SU-DHL-6 (cell line): ENCODE measurements at regions not wholly inside any gene's neighbourhood (a gene's known extent, or its start where the extent isn't known, plus 50 kb on each side); places are given as distances from the start of the nearest gene placed in this dataset.

Experiments
- H2AFZ ChIP-seq: fragments of 200-600 bp; sonication (generic); 2 replicates; pipeline ENCODE4 v1.6.1; 2014; ENCODE audit warnings: low read depth, mild to moderate bottlenecking, moderate library complexity, mixed read lengths, antibody characterized with exemption, low read length; ENCODE audit not compliant: severe bottlenecking
- H3F3A ChIP-seq: fragments of 200-600 bp; shearing (Covaris generic); 2 replicates; pipeline ENCODE4 v1.6.0; 2016; ENCODE audit warnings: antibody characterized with exemption, mild to moderate bottlenecking; ENCODE audit not compliant: insufficient read depth
- H3K27ac ChIP-seq: fragments of 200-600 bp; sonication (generic); 2 replicates; pipeline ENCODE4 v1.5.1; 2016; ENCODE audit warnings: low read depth, mild to moderate bottlenecking, low read length, moderate library complexity, mixed read lengths
- H3K27me3 ChIP-seq: fragments of 200-600 bp; sonication (generic), shearing (Covaris generic); 2 replicates; pipeline ENCODE4 v1.6.0; 2014; ENCODE audit warnings: mild to moderate bottlenecking, low read length
- H3K36me3 ChIP-seq: fragments of 200-600 bp; sonication (generic); 2 replicates; pipeline ENCODE4 v1.6.1; 2014; ENCODE audit warnings: mild to moderate bottlenecking, low read length, mixed read lengths
- H3K4me2 ChIP-seq: fragments of 300-600, 200-600 bp; shearing (Covaris generic), sonication (generic); 2 replicates; pipeline ENCODE4 v1.6.0; 2014; ENCODE audit warnings: low read length, low read depth, mild to moderate bottlenecking; ENCODE audit not compliant: poor library complexity, severe bottlenecking
- H3K4me3 ChIP-seq: fragments of 200-600 bp; sonication (generic); 2 replicates; pipeline ENCODE4 v1.5.1; 2014; ENCODE audit warnings: antibody characterized with exemption, low read length, mild to moderate bottlenecking, mixed read lengths; ENCODE audit not compliant: insufficient read depth, poor library complexity, severe bottlenecking
- H3K79me2 ChIP-seq: fragments of 200-600 bp; sonication (generic); 2 replicates; pipeline ENCODE4 v1.6.1; 2014; ENCODE audit warnings: mild to moderate bottlenecking, low read length, moderate library complexity; ENCODE audit not compliant: insufficient read depth
- H3K9ac ChIP-seq: fragments of 200-600 bp; sonication (generic); 2 replicates; pipeline ENCODE4 v1.7.0; 2014; ENCODE audit warnings: mild to moderate bottlenecking, low read length
- H3K9me2 ChIP-seq: fragments of 200-600 bp; sonication (generic); replicated peaks from 2 replicates; pipeline ENCODE4 v1.6.1; 2014; ENCODE audit warnings: low read length; ENCODE audit not compliant: insufficient read depth
- H3K9me3 ChIP-seq: fragments of 200-600 bp; sonication (generic); 2 replicates; pipeline ENCODE4 v1.6.1; 2014; ENCODE audit warnings: low read length, mixed read lengths; ENCODE audit not compliant: insufficient read depth
- H4K20me1 ChIP-seq: fragments of 200-600 bp; sonication (generic); 2 replicates; pipeline ENCODE4 v1.6.1; 2014; ENCODE audit warnings: low read depth, mild to moderate bottlenecking, antibody characterized with exemption, low read length, moderate library complexity, mixed read lengths
- EZH2phosphoT487 ChIP-seq: fragments of 200-600 bp; sonication (generic), shearing (Covaris generic); conservative IDR thresholded peaks from 2 replicates; pipeline ENCODE4 v1.6.1; 2018; ENCODE audit warnings: mild to moderate bottlenecking, antibody characterized with exemption, low read length, moderate library complexity, mixed read lengths
- TF ChIP-seq, protein P1 (sequence below): fragments of 200-600 bp; sonication (generic); IDR thresholded peaks from one replicate; pipeline ENCODE4 v1.5.1; 2017; ENCODE audit warnings: antibody characterized with exemption, mild to moderate bottlenecking, low read length, moderate library complexity; ENCODE audit not compliant: insufficient read depth, poor library complexity, severe bottlenecking

DNA sequence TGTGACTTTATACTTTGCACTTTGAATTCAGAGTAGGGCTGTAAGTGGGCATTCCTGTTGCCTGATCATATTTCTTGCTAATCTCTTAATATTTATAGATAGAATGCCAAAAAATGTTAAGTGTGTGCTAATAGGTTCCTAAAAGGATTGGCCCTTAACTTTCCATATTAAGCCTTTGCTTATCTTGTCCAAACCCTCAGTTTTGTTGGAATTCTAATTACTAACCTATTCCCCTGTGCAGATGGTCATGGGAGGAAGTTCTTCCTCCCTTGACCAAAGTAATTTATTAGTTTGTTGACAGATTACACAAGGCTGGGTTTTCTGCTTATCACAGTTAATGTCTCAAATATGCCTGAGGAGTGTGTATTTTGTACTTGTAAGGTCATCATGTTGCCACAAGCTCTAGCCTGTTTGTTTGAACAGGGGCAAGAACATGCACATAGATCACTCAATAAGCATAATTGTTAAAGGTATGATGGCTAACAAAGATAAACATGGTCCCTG lies 541.1 kb upstream of the SPRY2 start:
- Histone ChIP-seq H3K9me2 (no peaks in the 10 kb centered on the region), H3K4me3 (no peak overlapping the region), H3K27me3 (no peaks in the 10 kb centered on the region), H3K27ac (no peak overlapping the region), H3K4me2 (no peak overlapping the region), H3K9me3 (no peaks in the 10 kb centered on the region), H3K9ac (no peak overlapping the region), H4K20me1 (no peaks in the 10 kb centered on the region), H3K79me2 (no peaks in the 10 kb centered on the region), H2AFZ (no peak overlapping the region), H3F3A (no peaks in the 10 kb centered on the region), H3K36me3 (no peaks in the 10 kb centered on the region)
- no peak for TF ChIP-seq EZH2phosphoT487
- TF ChIP-seq, protein P1, sequence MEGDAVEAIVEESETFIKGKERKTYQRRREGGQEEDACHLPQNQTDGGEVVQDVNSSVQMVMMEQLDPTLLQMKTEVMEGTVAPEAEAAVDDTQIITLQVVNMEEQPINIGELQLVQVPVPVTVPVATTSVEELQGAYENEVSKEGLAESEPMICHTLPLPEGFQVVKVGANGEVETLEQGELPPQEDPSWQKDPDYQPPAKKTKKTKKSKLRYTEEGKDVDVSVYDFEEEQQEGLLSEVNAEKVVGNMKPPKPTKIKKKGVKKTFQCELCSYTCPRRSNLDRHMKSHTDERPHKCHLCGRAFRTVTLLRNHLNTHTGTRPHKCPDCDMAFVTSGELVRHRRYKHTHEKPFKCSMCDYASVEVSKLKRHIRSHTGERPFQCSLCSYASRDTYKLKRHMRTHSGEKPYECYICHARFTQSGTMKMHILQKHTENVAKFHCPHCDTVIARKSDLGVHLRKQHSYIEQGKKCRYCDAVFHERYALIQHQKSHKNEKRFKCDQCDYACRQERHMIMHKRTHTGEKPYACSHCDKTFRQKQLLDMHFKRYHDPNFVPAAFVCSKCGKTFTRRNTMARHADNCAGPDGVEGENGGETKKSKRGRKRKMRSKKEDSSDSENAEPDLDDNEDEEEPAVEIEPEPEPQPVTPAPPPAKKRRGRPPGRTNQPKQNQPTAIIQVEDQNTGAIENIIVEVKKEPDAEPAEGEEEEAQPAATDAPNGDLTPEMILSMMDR: no peak

GRCh38 chr13:80881495-80881894 lies 540.6 kb upstream of the SPRY2 start:
- Histone ChIP-seq H3K9me2 (no peaks in the 10 kb centered on the region), H3K79me2 (no peaks in the 10 kb centered on the region), H3K27me3 (no peaks in the 10 kb centered on the region), H3K27ac (no peak overlapping the region), H3K4me3 (no peak overlapping the region), H4K20me1 (no peaks in the 10 kb centered on the region), H2AFZ (no peak overlapping the region), H3F3A (no peaks in the 10 kb centered on the region), H3K4me2 (no peak overlapping the region), H3K36me3 (no peaks in the 10 kb centered on the region), H3K9ac (no peak overlapping the region), H3K9me3 (no peaks in the 10 kb centered on the region)
- TF ChIP-seq EZH2phosphoT487: no peak
- TF ChIP-seq, protein P1: no peak

- Histone ChIP-seq H3K9ac (no peak overlapping the region), H3K79me2 (no peaks in the 10 kb centered on the region), H4K20me1 (no peaks in the 10 kb centered on the region), H3K4me2 (no peak overlapping the region), H3K4me3 (no peak overlapping the region), H3K36me3 (no peaks in the 10 kb centered on the region), H3K27me3 (no peaks in the 10 kb centered on the region), H3K9me2 (no peaks in the 10 kb centered on the region), H3F3A (no peaks in the 10 kb centered on the region), H3K9me3 (no peaks in the 10 kb centered on the region), H3K27ac (no peak overlapping the region), H2AFZ (no peak overlapping the region)
- no peak for TF ChIP-seq EZH2phosphoT487
- TF ChIP-seq, protein P1: no peak
Observed at GRCh38 chr13:80881034-80881433, 540.1 kb upstream of the SPRY2 start.
